Thymus (tissue), 11 donors: ENCODE measurements at regions not wholly inside any gene's neighbourhood (a gene's known extent, or its start where the extent isn't known, plus 50 kb on each side); places are given as distances from the start of the nearest gene placed in this dataset.

ENCODE experiments used
- DNase-seq, 9 donors: peaks; one replicate each; pipeline ENCODE4 v3.0.0-alpha.2; 2013; ENCODE audit warnings: low spot score in 9 of 9, low read depth in 6 of 9, missing footprints in 1 of 9
- H3K27ac ChIP-seq, 2 donors: one replicate each; pipeline ENCODE4 v1.5.1; 2013; ENCODE audit warnings: control low read depth in 1 of 2, low read depth in 1 of 2, low read length in 1 of 2, mild to moderate bottlenecking in 1 of 2, moderate library complexity in 1 of 2
- H3K27me3 ChIP-seq, 2 donors: one replicate each; pipeline ENCODE4 v1.5.1; 2013; ENCODE audit warnings: low read length in 1 of 2; ENCODE audit not compliant: control insufficient read depth in 2 of 2, insufficient read depth in 1 of 2
- H3K36me3 ChIP-seq, 2 donors: one replicate each; pipeline ENCODE4 v1.5.1; 2013; ENCODE audit warnings: low read length in 1 of 2, mild to moderate bottlenecking in 1 of 2, moderate library complexity in 1 of 2; ENCODE audit not compliant: control insufficient read depth in 2 of 2, insufficient read depth in 2 of 2
- H3K4me1 ChIP-seq, 2 donors: one replicate each; pipeline ENCODE4 v1.5.1; 2013; ENCODE audit warnings: low read length in 2 of 2; ENCODE audit not compliant: control insufficient read depth in 2 of 2, insufficient read depth in 2 of 2
- H3K4me3 ChIP-seq, 2 donors: one replicate each; pipeline ENCODE4 v1.5.1; 2013; ENCODE audit warnings: low read length in 2 of 2, control low read depth in 1 of 2, mild to moderate bottlenecking in 1 of 2
- H3K9me3 ChIP-seq, 2 donors: one replicate each; pipeline ENCODE4 v1.5.1; 2013; ENCODE audit warnings: low read length in 1 of 2, mild to moderate bottlenecking in 1 of 2; ENCODE audit not compliant: control insufficient read depth in 2 of 2, insufficient read depth in 1 of 2
- WGBS: extraction: QIAGEN DNeasy Blood & Tissue Kit; methylation state at CpG from one replicate; pipeline ENCODE4 v1.1.7; 2013; 5-methylcytosine and 5-hydroxymethylcytosine counted together
- donor health status: healthy.

GRCh38 chr17:52228823-52229222 is 70.3 kb upstream of the CA10 start:
- no peaks in the 10 kb centered on the region for H3K36me3 ChIP-seq
- no peaks in the 10 kb centered on the region for H3K27me3 ChIP-seq
- H3K4me1 ChIP-seq = no peaks in the 10 kb centered on the region
- 76% methylated on average over 3 of the region's 3 CpGs for WGBS
- no peak overlapping the region for H3K27ac ChIP-seq
- no peak overlapping the region for H3K4me3 ChIP-seq
- H3K9me3 ChIP-seq = no peaks in the 10 kb centered on the region
- no peak for DNase-seq

GRCh38 chr17:52227926-52228325 is 69.4 kb upstream of the CA10 start:
- no peaks in the 10 kb centered on the region for H3K27me3 ChIP-seq
- H3K36me3 ChIP-seq = no peaks in the 10 kb centered on the region
- H3K4me3 ChIP-seq = no peak overlapping the region
- H3K9me3 ChIP-seq = no peaks in the 10 kb centered on the region
- no peak for DNase-seq
- H3K27ac ChIP-seq = no peak overlapping the region
- no peaks in the 10 kb centered on the region for H3K4me1 ChIP-seq
- WGBS = 74% methylated on average over 2 of the region's 2 CpGs

GRCh38 chr17:52213451-52213850 is 54.9 kb upstream of the CA10 start:
- DNase-seq = no peak
- no peak overlapping the region for H3K27ac ChIP-seq
- no peaks in the 10 kb centered on the region for H3K27me3 ChIP-seq
- no peaks in the 10 kb centered on the region for H3K4me1 ChIP-seq
- 29% methylated on average over 3 of the region's 3 CpGs for WGBS
- no peaks in the 10 kb centered on the region for H3K9me3 ChIP-seq
- no peaks in the 10 kb centered on the region for H3K36me3 ChIP-seq
- H3K4me3 ChIP-seq = no peak overlapping the region

DNA sequence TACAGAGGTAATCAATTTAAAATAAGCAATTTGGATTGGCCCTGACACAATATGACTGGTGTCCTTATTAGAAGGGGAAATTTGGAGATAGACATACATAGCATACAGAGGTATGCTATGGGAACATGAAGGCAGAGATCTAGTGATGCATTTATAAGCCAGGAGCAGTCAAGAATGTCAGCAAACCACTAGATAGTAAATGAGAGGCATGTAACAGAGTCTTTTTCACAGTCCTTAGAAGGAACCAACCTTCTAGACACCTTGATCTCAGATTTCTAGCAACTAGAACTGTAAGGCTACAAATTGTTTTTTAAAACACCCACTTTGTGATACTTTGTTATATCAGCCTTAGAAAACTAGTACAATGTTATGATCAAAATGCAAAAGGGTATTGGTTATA is 54.3 kb upstream of the CA10 start:
- Histone ChIP-seq H3K4me1 (no peaks in the 10 kb centered on the region), H3K36me3 (no peaks in the 10 kb centered on the region), H3K27ac (no peak overlapping the region), H3K4me3 (no peak overlapping the region), H3K9me3 (no peaks in the 10 kb centered on the region), H3K27me3 (no peaks in the 10 kb centered on the region)
- DNase-seq = no peak

DNA sequence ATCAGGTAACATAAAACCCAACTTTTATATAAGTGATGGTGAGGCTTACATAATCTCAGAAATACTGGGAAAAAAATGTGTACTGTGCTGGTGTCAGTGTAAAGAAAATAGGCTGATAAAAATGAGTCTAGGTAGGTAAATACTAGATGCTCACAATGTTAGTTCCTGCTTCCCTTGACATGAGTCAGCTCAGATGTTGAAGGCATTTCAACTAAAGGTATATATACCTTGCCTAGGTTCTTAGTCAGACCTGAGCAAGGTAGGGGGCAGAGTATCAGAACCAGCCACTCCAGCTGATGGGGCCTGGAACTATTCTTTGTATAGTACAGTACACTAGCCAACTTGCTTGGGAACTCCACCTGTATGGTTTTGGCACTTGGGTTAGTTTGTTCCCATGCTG is 51.0 kb upstream of the CA10 start:
- Histone ChIP-seq H3K4me3 (no peak overlapping the region), H3K4me1 (no peaks in the 10 kb centered on the region), H3K27ac (no peak overlapping the region), H3K9me3 (no peaks in the 10 kb centered on the region), H3K36me3 (no peaks in the 10 kb centered on the region), H3K27me3 (no peaks in the 10 kb centered on the region)
- DNase-seq = no peak
